Heart left ventricle (tissue), 16 donors: ENCODE measurements at regions not wholly inside any gene's neighbourhood (a gene's known extent, or its start where the extent isn't known, plus 50 kb on each side); places are given as distances from the start of the nearest gene placed in this dataset.

Experiments
- ATAC-seq, 4 donors: fragments of 200-7000 bp; cut with Tn5 transposase; one replicate each; pipeline ENCODE4 v1.9.1; 2020 to 2022; ENCODE audit warnings: moderate library complexity in 4 of 4, mild to moderate bottlenecking in 3 of 4, moderate number of reproducible peaks in 1 of 4
- DNase-seq, 5 donors: peaks; one replicate each; pipeline ENCODE4 v3.0.0-alpha.2; 2020
- H3K27ac ChIP-seq, 12 donors: fragments of 200-600 bp; sonication (generic) in 4 of 12; one replicate each; pipeline versions ENCODE4 v1.5.0 to v1.8.0; 2016 to 2022; ENCODE audit warnings: mild to moderate bottlenecking in 2 of 12
- H3K27me3 ChIP-seq, 9 donors: fragments of 200-600 bp; sonication (generic) in 2 of 9; one replicate each; pipeline versions ENCODE4 v1.5.1 to v1.8.0; 2016 to 2022; ENCODE audit warnings: mild to moderate bottlenecking in 3 of 9
- H3K36me3 ChIP-seq, 9 donors: fragments of 200-600 bp; sonication (generic) in 2 of 9; one replicate each; pipeline versions ENCODE4 v1.5.0 to v1.8.0; 2018 to 2022; ENCODE audit warnings: mild to moderate bottlenecking in 2 of 9
- H3K4me1 ChIP-seq, 12 donors: fragments of 200-600 bp; sonication (generic) in 4 of 12; one replicate each; pipeline versions ENCODE4 v1.5.0 to v1.8.0; 2016 to 2022; ENCODE audit warnings: mild to moderate bottlenecking in 3 of 12
- H3K4me3 ChIP-seq, 12 donors: fragments of 200-600 bp; sonication (generic) in 4 of 12; one replicate each; pipeline versions ENCODE4 v1.5.0 to v1.8.0; 2017 to 2022; ENCODE audit warnings: mild to moderate bottlenecking in 9 of 12, moderate library complexity in 4 of 12
- H3K9me3 ChIP-seq, 12 donors: fragments of 200-600 bp; sonication (generic) in 4 of 12; one replicate each; pipeline versions ENCODE4 v1.5.0 to v1.8.0; 2016 to 2022; ENCODE audit warnings: mild to moderate bottlenecking in 1 of 12
- POLR2A ChIP-seq, 2 donors: fragments of 450-650 bp; IDR thresholded peaks; one replicate each; pipeline ENCODE4 v1.6.1; 2017; ENCODE audit warnings: antibody characterized with exemption in 2 of 2, mild to moderate bottlenecking in 2 of 2, moderate library complexity in 2 of 2
- WGBS, 4 donors: extraction: QIAGEN DNeasy Blood & Tissue Kit in 2 of 4; methylation state at CpG; one replicate each; pipeline versions ENCODE4 v1.1.5 to v1.1.7; 2013 to 2018; 5-methylcytosine and 5-hydroxymethylcytosine counted together
- intact Hi-C, 10 donors: fragments of 100-400 bp; cut with DNase I; formaldehyde crosslinking; loops; one replicate each; pipeline versions ENCODE4 v1.11.1 to v1.14.2; 2022
- TF ChIP-seq, protein P1 (sequence below), 12 donors: fragments of 200-600 bp; sonication (generic) in 4 of 12; IDR thresholded peaks; one replicate each; pipeline versions ENCODE4 v1.5.0 to v1.8.0; 2018 to 2022; ENCODE audit warnings: antibody characterized with exemption in 12 of 12, mild to moderate bottlenecking in 5 of 12
- donor health status: ischemic (EF 13 %, LVEDD 7.1; RV severe dilation, severe dysfunction).
- donor health status: healthy with polysubstance abuse.
- donor health status: DM: no; HTN: yes; CAD: no.
- donor health status: DM: no; HTN: no; CAD: no.
- donor health status: ischemic (EF 25% LVEDD 6.9; RV normal size, moderate dysfunction).
- donor health status: ischemic (EF 25% LVEDD 5.7; RV mildly dilated, moderate dysfunction).
- donor health status: healthy.
- donor health status: DM: yes; HTN: yes; CAD: no.
- donor health status: ischemic (EF 35%, LVEDD 5.7; RV mildly dilated, moderate dysfunction).
- donor health status: nonischemic (EF 11% LVEDD 7.7; RV severe dilation, severe dysfunction).
- donor health status: DM: yes; HTN: yes; CAD: no.
- donor health status: PGD.
- donor health status: ischemic (EF 29% LVEDD 5.4; RV normal size, mild dysfunction).
- donor health status: nonischemic (EF 23%, LVEDD 6.1; RV moderate dilation, normal function).

DNA sequence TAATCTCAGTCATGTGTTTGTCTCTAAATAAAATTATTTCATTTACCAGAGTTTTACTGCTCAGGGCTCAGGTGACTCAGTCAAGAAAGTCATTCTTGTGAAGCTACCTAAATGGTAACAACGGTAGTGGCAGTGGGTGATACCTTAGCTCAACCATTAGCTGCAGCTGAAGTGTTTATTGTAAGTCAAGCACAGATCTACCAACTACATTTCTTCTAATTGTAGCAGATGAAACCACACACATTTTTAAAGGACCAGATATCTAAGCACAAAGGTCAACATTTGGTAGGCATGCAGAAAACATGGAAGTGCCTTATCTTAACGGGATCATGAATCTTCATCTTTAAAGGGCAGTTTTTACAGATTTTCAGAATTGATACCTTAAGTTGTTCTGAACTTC lies 79.1 kb downstream of the FAT4 start:
- Histone ChIP-seq H3K9me3 (peaks cover 0 to 4% (median 0%) of the 10 kb centered on the region in 12 donors), H3K27ac (peak overlapping the region in 6 of 12 donors; percentile 4 to 51 (median 16)), H3K27me3 (no peaks in the 10 kb centered on the region), H3K4me3 (no peak overlapping the region), H3K4me1 (peaks cover 10 to 80% (median 29%) of the 10 kb centered on the region in 12 donors), H3K36me3 (no peaks in the 10 kb centered on the region)
- DNase-seq (no peak), ATAC-seq (no peak)
- intact Hi-C loops, result loop anchor here in 3 of 10 donors (5.0 to 10.0 kb wide), 3 partner anchors 72 to 79 kb away; partner anchors contain the start of gene FAT4 (in 1 of the 3)
- TF ChIP-seq, protein P1, sequence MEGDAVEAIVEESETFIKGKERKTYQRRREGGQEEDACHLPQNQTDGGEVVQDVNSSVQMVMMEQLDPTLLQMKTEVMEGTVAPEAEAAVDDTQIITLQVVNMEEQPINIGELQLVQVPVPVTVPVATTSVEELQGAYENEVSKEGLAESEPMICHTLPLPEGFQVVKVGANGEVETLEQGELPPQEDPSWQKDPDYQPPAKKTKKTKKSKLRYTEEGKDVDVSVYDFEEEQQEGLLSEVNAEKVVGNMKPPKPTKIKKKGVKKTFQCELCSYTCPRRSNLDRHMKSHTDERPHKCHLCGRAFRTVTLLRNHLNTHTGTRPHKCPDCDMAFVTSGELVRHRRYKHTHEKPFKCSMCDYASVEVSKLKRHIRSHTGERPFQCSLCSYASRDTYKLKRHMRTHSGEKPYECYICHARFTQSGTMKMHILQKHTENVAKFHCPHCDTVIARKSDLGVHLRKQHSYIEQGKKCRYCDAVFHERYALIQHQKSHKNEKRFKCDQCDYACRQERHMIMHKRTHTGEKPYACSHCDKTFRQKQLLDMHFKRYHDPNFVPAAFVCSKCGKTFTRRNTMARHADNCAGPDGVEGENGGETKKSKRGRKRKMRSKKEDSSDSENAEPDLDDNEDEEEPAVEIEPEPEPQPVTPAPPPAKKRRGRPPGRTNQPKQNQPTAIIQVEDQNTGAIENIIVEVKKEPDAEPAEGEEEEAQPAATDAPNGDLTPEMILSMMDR (IDR thresholded peaks at IDR 0.05), result no peak
- no peak for TF ChIP-seq POLR2A (IDR thresholded peaks at IDR 0.05)
- WGBS, 4 donors, result 43 to 57% (median 50%) methylated on average over 2 of the region's 2 CpGs

DNA sequence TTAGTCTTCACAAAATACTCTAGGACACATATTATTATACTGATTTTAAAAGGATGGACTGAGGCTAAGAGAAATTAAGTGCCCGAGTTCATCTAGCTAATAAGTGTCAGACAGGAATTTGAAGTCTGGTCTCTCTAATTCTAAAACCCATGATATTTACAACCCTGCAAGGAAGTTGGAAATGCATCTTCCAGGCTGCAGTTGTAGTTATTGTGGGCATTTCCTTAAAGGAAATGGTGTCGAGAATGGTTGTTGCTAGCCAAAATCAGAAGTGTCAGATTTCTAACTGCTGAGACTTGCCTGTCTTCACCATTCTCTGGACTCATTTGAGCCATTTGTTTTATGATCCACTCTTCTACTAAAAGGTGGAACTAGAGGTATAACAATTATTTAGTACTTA lies 82.5 kb downstream of the FAT4 start:
- Histone ChIP-seq H3K27ac (peak overlapping the region in 3 of 12 donors; percentile 1 to 30 (median 16)), H3K27me3 (no peaks in the 10 kb centered on the region), H3K36me3 (peaks cover 0 to 2% (median 0%) of the 10 kb centered on the region in 9 donors), H3K4me1 (peaks cover 0 to 74% (median 17%) of the 10 kb centered on the region in 12 donors), H3K4me3 (no peak overlapping the region), H3K9me3 (no peaks in the 10 kb centered on the region)
- intact Hi-C loops, result loop anchor here in 3 of 10 donors (5.0 to 10.0 kb wide), 2 partner anchors 80 to 82 kb away; partner anchors contain the start of gene FAT4 (in 1 of the 3)
- ATAC-seq (no peak), DNase-seq (no peak)
- 46 to 58% (median 48%) methylated on average over 2 of the region's 2 CpGs for WGBS, 4 donors
- TF ChIP-seq POLR2A (IDR thresholded peaks at IDR 0.05), result no peak

DNA sequence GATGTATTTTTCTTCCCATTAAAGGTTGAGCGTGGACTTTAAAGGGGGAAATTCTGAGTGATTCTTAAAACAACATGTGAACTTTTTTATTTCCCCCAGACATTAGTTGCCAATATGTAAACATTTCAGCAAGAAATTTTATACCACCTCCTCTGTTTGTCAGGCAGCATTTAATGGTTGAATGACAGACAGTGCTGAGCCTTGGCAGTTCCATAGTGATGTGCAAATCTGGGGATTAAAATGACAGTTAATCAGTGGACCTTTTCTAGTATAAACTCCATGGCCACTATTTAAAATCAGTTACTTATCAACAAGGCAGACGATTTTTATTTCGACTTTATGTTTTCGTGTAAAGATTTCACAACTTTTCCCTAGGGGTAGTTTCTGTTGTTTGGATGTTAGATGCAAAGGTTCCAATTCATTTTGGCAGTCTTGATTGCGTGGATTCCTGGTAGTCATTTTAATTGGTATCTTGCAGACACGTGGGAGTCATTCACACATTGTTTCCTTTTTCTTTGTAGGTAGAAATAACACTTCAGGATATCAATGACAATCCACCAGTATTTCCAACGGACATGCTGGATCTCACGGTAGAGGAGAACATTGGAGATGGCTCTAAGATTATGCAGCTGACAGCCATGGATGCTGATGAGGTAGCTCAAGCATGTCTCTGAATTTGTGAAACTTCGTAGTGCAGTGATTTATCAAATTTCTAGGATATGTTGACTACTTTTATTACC lies 83.7 kb downstream of the FAT4 start:
- Histone ChIP-seq H3K27me3 (no peaks in the 10 kb centered on the region), H3K27ac (peak overlapping the region in 4 of 12 donors; percentile 11 to 30 (median 17)), H3K4me1 (peaks cover 0 to 64% (median 7%) of the 10 kb centered on the region in 12 donors), H3K9me3 (no peaks in the 10 kb centered on the region), H3K36me3 (peaks cover 0 to 2% (median 0%) of the 10 kb centered on the region in 9 donors), H3K4me3 (no peak overlapping the region)
- ATAC-seq, result no peak
- TF ChIP-seq, protein P1 (IDR thresholded peaks at IDR 0.05), result no peak
- no peak for TF ChIP-seq POLR2A (IDR thresholded peaks at IDR 0.05)
- DNase-seq, result no peak
- intact Hi-C loops, result loop anchor here in 3 of 10 donors (5.0 to 10.0 kb wide), 2 partner anchors 81 to 84 kb away; partner anchors contain the start of gene FAT4 (in 1 of the 3)
- whole genome bisulfite sequencing, 4 donors, result 53 to 62% (median 56%) methylated on average over 9 of the region's 9 CpGs

DNA sequence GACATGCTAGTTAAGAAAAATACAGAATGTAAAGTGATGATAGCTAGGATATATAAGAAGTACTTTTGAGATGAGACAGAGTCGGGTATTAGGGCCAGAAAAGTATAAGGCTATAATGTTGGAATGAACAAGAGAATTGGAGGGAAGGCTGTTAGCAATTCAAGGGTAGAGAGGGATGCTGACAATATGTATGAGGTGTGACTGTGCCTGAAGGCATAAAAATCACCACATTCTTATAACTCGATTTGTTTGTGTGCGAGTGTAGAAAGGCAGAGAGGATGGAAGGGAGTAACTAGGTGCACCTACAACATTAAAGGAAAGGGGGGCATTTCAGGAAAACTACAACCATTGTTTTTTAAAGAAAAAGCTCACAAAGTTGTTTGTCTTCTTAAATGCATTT lies 86.0 kb downstream of the FAT4 start:
- 18 to 28% (median 21%) methylated on average over 3 of the region's 3 CpGs for WGBS, 4 donors

DNA sequence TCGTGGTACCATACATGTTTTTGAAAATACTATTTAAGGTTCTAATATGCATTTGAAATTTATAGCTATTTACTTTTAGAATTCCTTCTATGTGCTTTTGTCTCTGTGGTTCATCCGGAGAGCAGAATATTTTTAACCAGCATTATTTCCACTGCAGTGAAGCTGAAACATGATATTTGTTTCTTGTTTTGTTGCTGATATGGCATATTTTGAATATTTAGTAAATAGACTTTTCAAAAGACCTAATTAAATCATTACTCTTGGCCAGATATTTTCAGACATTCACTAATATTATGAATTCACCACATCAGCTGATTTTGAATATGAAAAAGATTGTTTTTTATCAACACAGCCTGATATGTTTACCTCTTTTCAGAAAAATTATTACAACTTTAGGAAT lies 87.0 kb downstream of the FAT4 start:
- H3K27ac ChIP-seq, result no peak overlapping the region
- 78 to 85% (median 82%) methylated on average over 2 of the region's 2 CpGs for WGBS, 4 donors
- DNase-seq (no peak), ATAC-seq (no peak)
- TF ChIP-seq POLR2A (IDR thresholded peaks at IDR 0.05), result no peak
- TF ChIP-seq, protein P1 (IDR thresholded peaks at IDR 0.05), result no peak
- H3K36me3 ChIP-seq, result peaks cover 0 to 3% (median 0%) of the 10 kb centered on the region in 9 donors
- no peak overlapping the region for H3K4me3 ChIP-seq
- H3K9me3 ChIP-seq, result no peaks in the 10 kb centered on the region
- intact Hi-C loops, result no loop called here
- peaks cover 0 to 46% (median 0%) of the 10 kb centered on the region in 12 donors for H3K4me1 ChIP-seq
- no peaks in the 10 kb centered on the region for H3K27me3 ChIP-seq

More for the DNA sequence above, 86.0 kb downstream of the FAT4 start:
- no peak for TF ChIP-seq POLR2A (IDR thresholded peaks at IDR 0.05)
- Histone ChIP-seq H3K27me3 (no peaks in the 10 kb centered on the region), H3K36me3 (peaks cover 0 to 2% (median 0%) of the 10 kb centered on the region in 9 donors), H3K4me3 (no peak overlapping the region), H3K4me1 (peaks cover 0 to 48% (median 0%) of the 10 kb centered on the region in 12 donors), H3K9me3 (no peaks in the 10 kb centered on the region), H3K27ac (no peak overlapping the region)
- DNase-seq, result no peak
- intact Hi-C loops, result no loop called here
- no peak for ATAC-seq
